ENCODE measurements at regions not wholly inside any gene's neighbourhood (a gene's known extent, or its start where the extent isn't known, plus 50 kb on each side); places are given as distances from the start of the nearest gene placed in this dataset.

DNA sequence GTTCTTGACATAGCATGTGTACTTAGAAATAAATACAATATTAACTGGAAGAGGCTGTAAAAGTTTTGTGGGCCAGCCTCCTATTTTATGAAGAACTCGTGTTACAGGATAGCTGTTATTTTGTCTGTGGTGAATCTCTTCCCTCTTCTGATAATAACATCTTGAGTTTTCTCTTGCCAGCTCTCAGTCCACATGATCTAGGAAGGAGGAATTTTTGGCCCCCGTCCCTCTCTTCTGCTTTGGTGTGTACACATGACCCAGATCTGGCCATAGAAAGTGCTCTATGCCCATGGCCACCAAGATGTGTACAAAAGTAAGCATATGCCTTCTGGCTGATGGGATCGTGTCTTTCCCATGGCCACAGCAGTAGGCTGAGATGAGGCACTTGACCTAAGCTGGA, 108.0 kb upstream of the LEF1 start:
- H3K4me1 ChIP-seq (ENCODE audit: control insufficient read depth in 2 of 2, insufficient read depth in 2 of 2, low read length in 2 of 2): no peaks in the 10 kb centered on the region
- no peak for DNase-seq
- TF ChIP-seq EZH2 (IDR thresholded peaks at IDR 0.05; ENCODE audit: borderline replicate concordance, insufficient read depth, low read depth, low read length, poor library complexity, severe bottlenecking): no peak
- TF ChIP-seq, protein P1, sequence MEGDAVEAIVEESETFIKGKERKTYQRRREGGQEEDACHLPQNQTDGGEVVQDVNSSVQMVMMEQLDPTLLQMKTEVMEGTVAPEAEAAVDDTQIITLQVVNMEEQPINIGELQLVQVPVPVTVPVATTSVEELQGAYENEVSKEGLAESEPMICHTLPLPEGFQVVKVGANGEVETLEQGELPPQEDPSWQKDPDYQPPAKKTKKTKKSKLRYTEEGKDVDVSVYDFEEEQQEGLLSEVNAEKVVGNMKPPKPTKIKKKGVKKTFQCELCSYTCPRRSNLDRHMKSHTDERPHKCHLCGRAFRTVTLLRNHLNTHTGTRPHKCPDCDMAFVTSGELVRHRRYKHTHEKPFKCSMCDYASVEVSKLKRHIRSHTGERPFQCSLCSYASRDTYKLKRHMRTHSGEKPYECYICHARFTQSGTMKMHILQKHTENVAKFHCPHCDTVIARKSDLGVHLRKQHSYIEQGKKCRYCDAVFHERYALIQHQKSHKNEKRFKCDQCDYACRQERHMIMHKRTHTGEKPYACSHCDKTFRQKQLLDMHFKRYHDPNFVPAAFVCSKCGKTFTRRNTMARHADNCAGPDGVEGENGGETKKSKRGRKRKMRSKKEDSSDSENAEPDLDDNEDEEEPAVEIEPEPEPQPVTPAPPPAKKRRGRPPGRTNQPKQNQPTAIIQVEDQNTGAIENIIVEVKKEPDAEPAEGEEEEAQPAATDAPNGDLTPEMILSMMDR (IDR thresholded peaks at IDR 0.05): no peak
- H3K4me2 ChIP-seq (replicated peaks; ENCODE audit: low read depth, low read length, poor library complexity, severe bottlenecking): no peak overlapping the region
- Mint-ChIP-seq H3K27me3 (no peaks in the 10 kb centered on the region), H3K9me3 (ENCODE audit: insufficient read depth) (no peaks in the 10 kb centered on the region), H3K4me1 (no peaks in the 10 kb centered on the region), H3K4me3 (no peak overlapping the region), H3K27ac (no peak overlapping the region)
- no peak overlapping the region for H3K4me3 ChIP-seq (ENCODE audit: control extremely low read depth in 1 of 5, extremely low read depth in 1 of 5, insufficient read depth in 1 of 5, low read depth in 2 of 5, low read length in 4 of 5)
- POLR2A ChIA-PET: no interaction called here
- no peak overlapping the region for H3K9ac ChIP-seq (ENCODE audit: low read length)
- no peak overlapping the region for H2AFZ ChIP-seq (ENCODE audit: insufficient read depth, low read depth, low read length, poor library complexity, severe bottlenecking)
- no peaks in the 10 kb centered on the region for H3K79me2 ChIP-seq (ENCODE audit: control insufficient read depth, insufficient read depth, low read length)
- H4K20me1 ChIP-seq (ENCODE audit: control insufficient read depth, insufficient read depth, low read length, poor library complexity, severe bottlenecking): no peaks in the 10 kb centered on the region
- no peaks in the 10 kb centered on the region for H3K36me3 ChIP-seq (replicated peaks in 1 of 2; ENCODE audit: control extremely low read depth in 1 of 2, control insufficient read depth in 1 of 2, extremely low read depth in 1 of 2, insufficient read depth in 2 of 2, low read length in 1 of 2)
- H3K9me3 ChIP-seq (ENCODE audit: control extremely low read depth in 1 of 3, control insufficient read depth in 2 of 3, insufficient read depth in 1 of 3, low read length in 2 of 3): peaks cover 0 to 1% (median 0%) of the 10 kb centered on the region in 3 donors
- H3K27ac ChIP-seq (ENCODE audit: low read length in 2 of 2): no peak overlapping the region
- H3K27me3 ChIP-seq (replicated peaks in 1 of 4; ENCODE audit: control extremely low read depth in 1 of 4, control insufficient read depth in 3 of 4, insufficient read depth in 4 of 4, low read length in 3 of 4): no peaks in the 10 kb centered on the region
- intact Hi-C loops (cut with micrococcal nuclease): no loop called here
- WGBS (ENCODE audit: insufficient coverage): 82% methylated on average over 2 of the region's 3 CpGs
- CTCF ChIA-PET: no interaction called here
- ATAC-seq (ENCODE audit: low read depth): no peak

DNA sequence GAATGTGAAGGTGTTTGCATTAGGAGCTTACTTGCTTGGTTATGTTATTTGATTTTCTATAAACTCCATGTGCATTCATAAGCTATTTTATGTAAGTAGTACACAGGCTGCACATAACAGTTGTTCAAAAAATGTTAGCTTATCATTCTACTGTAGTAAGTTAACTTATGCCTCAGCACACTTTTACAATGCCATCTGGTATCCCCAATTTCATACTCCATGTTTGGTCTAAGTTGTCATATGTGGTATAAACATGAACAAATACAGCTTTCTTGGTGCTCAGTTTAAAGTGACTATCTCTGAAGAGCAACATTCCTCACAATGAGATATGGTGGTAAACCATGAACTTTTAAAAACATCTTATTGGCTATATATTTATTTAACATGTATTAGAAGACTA, 104.3 kb upstream of the LEF1 start:
- intact Hi-C loops (cut with micrococcal nuclease): no loop called here
- no peaks in the 10 kb centered on the region for H3K36me3 ChIP-seq (replicated peaks in 1 of 2; ENCODE audit: control extremely low read depth in 1 of 2, control insufficient read depth in 1 of 2, extremely low read depth in 1 of 2, insufficient read depth in 2 of 2, low read length in 1 of 2)
- no peaks in the 10 kb centered on the region for H3K9me3 ChIP-seq (ENCODE audit: control extremely low read depth in 1 of 3, control insufficient read depth in 2 of 3, insufficient read depth in 1 of 3, low read length in 2 of 3)
- H3K27ac ChIP-seq (ENCODE audit: low read length in 2 of 2): no peak overlapping the region
- H4K20me1 ChIP-seq (ENCODE audit: control insufficient read depth, insufficient read depth, low read length, poor library complexity, severe bottlenecking): no peaks in the 10 kb centered on the region
- Mint-ChIP-seq H3K27me3 (no peaks in the 10 kb centered on the region), H3K4me3 (no peak overlapping the region), H3K27ac (no peak overlapping the region), H3K9me3 (ENCODE audit: insufficient read depth) (no peaks in the 10 kb centered on the region), H3K4me1 (no peaks in the 10 kb centered on the region)
- ChIA-PET POLR2A (no interaction called here), CTCF (no interaction called here)
- H3K4me2 ChIP-seq (replicated peaks; ENCODE audit: low read depth, low read length, poor library complexity, severe bottlenecking): no peak overlapping the region
- ATAC-seq (ENCODE audit: low read depth): no peak
- H3K4me3 ChIP-seq (ENCODE audit: control extremely low read depth in 1 of 5, extremely low read depth in 1 of 5, insufficient read depth in 1 of 5, low read depth in 2 of 5, low read length in 4 of 5): no peak overlapping the region
- no peak for DNase-seq
- no peak overlapping the region for H2AFZ ChIP-seq (ENCODE audit: insufficient read depth, low read depth, low read length, poor library complexity, severe bottlenecking)
- no peaks in the 10 kb centered on the region for H3K79me2 ChIP-seq (ENCODE audit: control insufficient read depth, insufficient read depth, low read length)
- no peak for TF ChIP-seq EZH2 (IDR thresholded peaks at IDR 0.05; ENCODE audit: borderline replicate concordance, insufficient read depth, low read depth, low read length, poor library complexity, severe bottlenecking)
- TF ChIP-seq, protein P1 (IDR thresholded peaks at IDR 0.05): no peak
- H3K27me3 ChIP-seq (replicated peaks in 1 of 4; ENCODE audit: control extremely low read depth in 1 of 4, control insufficient read depth in 3 of 4, insufficient read depth in 4 of 4, low read length in 3 of 4): no peaks in the 10 kb centered on the region
- no peaks in the 10 kb centered on the region for H3K4me1 ChIP-seq (ENCODE audit: control insufficient read depth in 2 of 2, insufficient read depth in 2 of 2, low read length in 2 of 2)
- no peak overlapping the region for H3K9ac ChIP-seq (ENCODE audit: low read length)

Data from B cell (primary cell).